Activated T-helper 1 cell treated with anti-CD3 and anti-CD28 coated beads, Interleukin-12 subunit alpha, Interleukin-12 subunit beta, Interleukin-2, Interleukin-4 antibody, amounts not matched to agents 30 ng/mL and 10 ng/mL and 1 ng/mL, durations not matched to agents 14 hours and 24 hours and 36 hours (primary cell): ENCODE measurements at regions not wholly inside any gene's neighbourhood (a gene's known extent, or its start where the extent isn't known, plus 50 kb on each side); places are given as distances from the start of the nearest gene placed in this dataset.
"Not testable (repeated sequence)": the region's sequence is repeated elsewhere in the genome, so short reads cannot be mapped to it uniquely, and the experiment has no call there.

Experiments used
- DNase-seq: peaks from one replicate; pipeline ENCODE4 v3.0.0; 2021; ENCODE audit warnings: low spot score
- H3K27ac Mint-ChIP-seq: one replicate; pipeline ENCODE4 v1.8.0; 2021; ENCODE audit warnings: mild to moderate bottlenecking, mixed read lengths
- H3K27me3 Mint-ChIP-seq: one replicate; pipeline ENCODE4 v1.8.0; 2022; ENCODE audit warnings: mild to moderate bottlenecking, moderate library complexity, mixed read lengths; ENCODE audit not compliant: insufficient read depth
- H3K36me3 Mint-ChIP-seq: one replicate; pipeline ENCODE4 v1.8.0; 2021; ENCODE audit warnings: low read depth, mixed read lengths
- H3K4me1 Mint-ChIP-seq: one replicate; pipeline ENCODE4 v1.8.0; 2021; ENCODE audit warnings: low read depth, mixed read lengths
- H3K4me3 Mint-ChIP-seq: one replicate; pipeline ENCODE4 v1.8.0; 2021; ENCODE audit warnings: mild to moderate bottlenecking, moderate library complexity, mixed read lengths
- H3K9me3 Mint-ChIP-seq: one replicate; pipeline ENCODE4 v1.8.0; 2021; ENCODE audit warnings: mixed read lengths
- intact Hi-C: fragments of 100-400 bp; cut with micrococcal nuclease; formaldehyde crosslinking; loops from one replicate; pipeline ENCODE4 v1.15.1; 2024

DNA sequence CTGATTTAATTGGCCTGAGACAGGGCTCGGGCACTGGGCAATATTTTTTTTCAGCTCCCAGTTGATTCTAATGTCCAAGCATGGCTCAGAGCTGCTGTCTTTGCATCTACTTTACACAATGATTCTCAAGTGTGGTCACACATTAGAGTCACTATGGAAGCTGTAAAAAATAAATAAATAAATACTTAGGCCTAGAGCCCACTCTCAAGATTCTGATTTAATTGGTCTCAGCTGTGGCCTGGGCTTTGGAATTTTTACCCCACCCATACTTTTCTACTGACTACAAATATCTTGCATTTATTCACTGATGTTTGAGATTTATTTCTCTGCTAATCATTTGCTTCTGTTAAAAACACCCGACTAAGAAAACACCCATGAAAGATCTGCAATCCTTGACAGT, 145.7 kb upstream of the SRD5A2 start:
- Mint-ChIP-seq H3K36me3 (no peaks in the 10 kb centered on the region), H3K9me3 (no peaks in the 10 kb centered on the region), H3K27ac (no peak overlapping the region), H3K4me1 (no peaks in the 10 kb centered on the region), H3K4me3 (no peak overlapping the region), H3K27me3 (no peaks in the 10 kb centered on the region)
- no peak for DNase-seq
- intact Hi-C loops: no loop called here

DNA sequence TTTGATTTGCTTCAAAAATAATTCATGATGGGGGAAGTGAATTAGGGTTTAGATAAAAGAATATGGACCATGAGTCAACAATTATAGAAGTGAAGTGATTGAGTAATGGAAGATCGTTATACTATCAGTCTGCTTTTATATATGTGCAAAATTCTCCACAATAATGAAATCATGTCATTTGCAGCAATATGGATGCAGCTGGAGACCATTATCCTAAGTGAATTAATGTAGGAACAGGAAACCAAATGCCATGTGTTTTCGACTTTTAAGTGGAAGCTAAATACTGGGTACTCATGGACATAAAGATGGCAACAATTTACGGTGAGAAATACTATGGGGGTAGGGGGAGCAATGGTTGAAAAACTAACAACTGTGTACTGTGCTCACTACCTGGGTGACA, 144.7 kb upstream of the SRD5A2 start:
- intact Hi-C loops: no loop called here

GRCh38 chr2:31711737-31712136, 131.0 kb upstream of the SRD5A2 start:
- no peaks in the 10 kb centered on the region for H3K4me1 Mint-ChIP-seq
- no peaks in the 10 kb centered on the region for H3K36me3 Mint-ChIP-seq
- peaks cover 4% of the 10 kb centered on the region for H3K27me3 Mint-ChIP-seq
- no peak overlapping the region for H3K27ac Mint-ChIP-seq
- DNase-seq: no peak
- intact Hi-C loops: no loop called here
- H3K9me3 Mint-ChIP-seq: no peaks in the 10 kb centered on the region
- no peak overlapping the region for H3K4me3 Mint-ChIP-seq

More for the DNA sequence above, 144.7 kb upstream of the SRD5A2 start:
- Mint-ChIP-seq H3K27ac (no peak overlapping the region), H3K9me3 (no peaks in the 10 kb centered on the region), H3K4me3 (no peak overlapping the region), H3K27me3 (no peaks in the 10 kb centered on the region), H3K4me1 (no peaks in the 10 kb centered on the region), H3K36me3 (no peaks in the 10 kb centered on the region)
- no peak for DNase-seq

DNA sequence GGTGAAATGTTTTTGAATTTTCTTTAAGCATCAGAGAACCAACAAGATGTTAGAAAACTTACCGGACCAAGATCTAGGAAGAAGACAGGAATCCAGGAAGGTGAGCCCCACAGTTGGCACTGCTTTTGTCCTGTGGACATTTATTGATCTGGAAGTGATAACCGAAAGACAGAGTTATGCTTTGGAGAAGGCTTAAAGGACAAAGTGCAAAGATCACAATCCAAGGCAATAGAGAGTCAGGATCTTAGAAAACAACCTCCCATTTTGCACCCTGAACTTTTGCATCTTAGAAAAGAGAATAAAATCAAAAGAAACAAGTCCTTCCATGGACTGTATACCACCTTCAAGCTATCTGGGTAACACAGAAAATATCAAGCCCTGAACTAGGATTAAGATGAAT, 129.4 kb upstream of the SRD5A2 start:
- no peak overlapping the region for H3K27ac Mint-ChIP-seq
- no peaks in the 10 kb centered on the region for H3K4me1 Mint-ChIP-seq
- no peaks in the 10 kb centered on the region for H3K36me3 Mint-ChIP-seq
- DNase-seq: no peak
- no peak overlapping the region for H3K4me3 Mint-ChIP-seq
- intact Hi-C loops: no loop called here
- H3K27me3 Mint-ChIP-seq: peaks cover 2% of the 10 kb centered on the region
- H3K9me3 Mint-ChIP-seq: no peaks in the 10 kb centered on the region

DNA sequence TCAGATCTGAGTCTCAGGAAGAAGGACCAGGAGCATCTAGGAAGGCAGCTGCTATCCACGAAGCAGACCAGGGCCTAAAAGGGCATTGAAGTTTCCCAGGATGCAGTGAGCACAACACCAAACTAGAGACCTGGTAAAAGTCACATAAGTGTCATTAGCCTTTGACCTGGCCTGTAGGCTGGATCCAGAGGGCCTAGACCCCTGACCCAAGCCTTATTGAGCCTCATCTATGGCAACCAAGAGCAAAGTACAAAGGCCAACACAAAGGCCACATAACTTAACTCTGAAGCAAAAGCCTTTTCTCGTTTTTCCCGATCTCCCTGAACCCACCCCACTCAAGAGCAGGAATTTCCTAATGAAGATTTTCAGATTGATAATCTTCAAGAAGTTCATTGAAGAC, 127.3 kb upstream of the SRD5A2 start:
- Mint-ChIP-seq H3K36me3 (no peaks in the 10 kb centered on the region), H3K9me3 (no peaks in the 10 kb centered on the region), H3K4me3 (no peak overlapping the region), H3K4me1 (no peaks in the 10 kb centered on the region), H3K27me3 (peaks cover 2% of the 10 kb centered on the region), H3K27ac (no peak overlapping the region)
- intact Hi-C loops: no loop called here
- no peak for DNase-seq

- H3K27ac Mint-ChIP-seq: no peak overlapping the region
- H3K36me3 Mint-ChIP-seq: no peaks in the 10 kb centered on the region
- no peaks in the 10 kb centered on the region for H3K4me1 Mint-ChIP-seq
- no peak overlapping the region for H3K4me3 Mint-ChIP-seq
- intact Hi-C loops: no loop called here
- DNase-seq: no peak
- peaks cover 10% of the 10 kb centered on the region for H3K9me3 Mint-ChIP-seq
- H3K27me3 Mint-ChIP-seq: peaks cover 2% of the 10 kb centered on the region
Measured at GRCh38 chr2:31704561-31705212, 123.9 kb upstream of the SRD5A2 start.

DNA sequence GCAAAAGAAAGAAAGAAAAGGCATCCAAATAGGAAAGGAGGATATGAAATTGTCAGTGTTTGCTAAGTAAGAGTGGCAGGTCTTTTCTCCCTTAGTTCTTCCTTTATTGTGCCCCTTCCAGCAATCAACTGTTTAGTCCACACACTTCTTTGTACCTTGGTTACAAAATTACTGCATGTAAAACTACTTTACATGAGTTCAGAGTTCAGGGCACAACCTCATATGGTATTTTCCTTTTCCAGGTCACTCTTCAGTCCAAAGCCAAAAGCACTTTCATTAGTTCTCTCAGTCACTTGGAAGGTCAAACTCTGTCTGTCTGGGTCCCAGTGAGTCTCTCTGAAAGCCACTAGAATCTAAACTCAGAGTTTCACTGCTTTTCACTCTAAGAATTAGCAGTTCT, 122.5 kb upstream of the SRD5A2 start:
- Mint-ChIP-seq H3K36me3 (no peaks in the 10 kb centered on the region), H3K27ac (no peak overlapping the region), H3K27me3 (peaks cover 2% of the 10 kb centered on the region), H3K9me3 (peaks cover 16% of the 10 kb centered on the region), H3K4me1 (no peaks in the 10 kb centered on the region), H3K4me3 (no peak overlapping the region)
- intact Hi-C loops: no loop called here
- DNase-seq: no peak

DNA sequence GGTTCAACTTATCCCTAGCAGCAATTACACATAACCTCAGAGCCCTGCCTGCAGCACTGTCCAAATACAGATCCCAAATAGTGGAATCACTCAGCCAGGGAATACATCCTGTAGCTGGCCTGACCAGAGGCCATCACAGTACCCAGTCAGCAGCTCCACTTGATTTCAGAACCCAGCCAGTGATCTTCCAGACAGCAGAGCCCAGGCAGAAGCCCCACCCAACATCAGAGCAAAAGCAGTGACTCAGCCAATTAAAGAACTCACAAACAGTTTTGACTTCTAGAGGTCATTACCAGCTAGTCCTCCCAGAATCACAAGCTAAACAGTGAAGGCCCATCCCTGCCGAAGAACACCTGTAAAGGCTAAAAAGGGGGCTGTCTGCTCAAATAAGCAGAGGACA, 118.0 kb upstream of the SRD5A2 start:
- H3K4me1 Mint-ChIP-seq: no peaks in the 10 kb centered on the region
- intact Hi-C loops: no loop called here
- no peak for DNase-seq
- no peak overlapping the region for H3K27ac Mint-ChIP-seq
- H3K27me3 Mint-ChIP-seq: no peaks in the 10 kb centered on the region
- H3K9me3 Mint-ChIP-seq: peaks cover 42% of the 10 kb centered on the region
- no peaks in the 10 kb centered on the region for H3K36me3 Mint-ChIP-seq
- no peak overlapping the region for H3K4me3 Mint-ChIP-seq

DNA sequence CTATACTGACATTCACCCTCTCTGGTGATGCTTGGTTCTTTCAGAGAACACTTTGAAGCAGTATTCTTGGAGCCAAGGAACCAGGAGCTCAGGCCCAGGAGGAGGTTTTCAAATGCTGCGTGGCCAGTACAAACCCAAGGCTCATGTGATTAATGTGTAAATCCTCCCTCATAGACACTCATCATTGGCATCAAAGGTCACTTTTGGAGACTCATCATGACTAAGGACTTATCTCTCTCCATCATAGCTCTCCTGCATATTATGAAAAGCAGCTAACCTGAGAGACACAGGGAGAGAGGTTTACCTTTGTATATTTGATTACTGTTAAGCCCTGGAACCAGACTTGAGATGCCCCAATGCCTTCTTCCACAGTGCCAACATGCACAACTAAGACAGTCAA, 115.3 kb upstream of the SRD5A2 start:
- Mint-ChIP-seq H3K4me3 (no peak overlapping the region), H3K36me3 (no peaks in the 10 kb centered on the region), H3K9me3 (peaks cover 58% of the 10 kb centered on the region), H3K27ac (no peak overlapping the region), H3K4me1 (no peaks in the 10 kb centered on the region), H3K27me3 (no peaks in the 10 kb centered on the region)
- no peak for DNase-seq
- intact Hi-C loops: no loop called here

GRCh38 chr2:31694444-31694843, 113.7 kb upstream of the SRD5A2 start:
- peaks cover 52% of the 10 kb centered on the region for H3K9me3 Mint-ChIP-seq
- no peak for DNase-seq
- H3K27me3 Mint-ChIP-seq: no peaks in the 10 kb centered on the region
- no peaks in the 10 kb centered on the region for H3K4me1 Mint-ChIP-seq
- no peaks in the 10 kb centered on the region for H3K36me3 Mint-ChIP-seq
- no peak overlapping the region for H3K4me3 Mint-ChIP-seq
- intact Hi-C loops: no loop called here
- no peak overlapping the region for H3K27ac Mint-ChIP-seq

- Mint-ChIP-seq H3K4me1 (no peaks in the 10 kb centered on the region), H3K27ac (no peak overlapping the region), H3K9me3 (peaks cover 53% of the 10 kb centered on the region), H3K36me3 (no peaks in the 10 kb centered on the region), H3K27me3 (no peaks in the 10 kb centered on the region), H3K4me3 (no peak overlapping the region)
- no peak for DNase-seq
- intact Hi-C loops: no loop called here
Measured at GRCh38 chr2:31693882-31694281, 113.1 kb upstream of the SRD5A2 start.

GRCh38 chr2:31688282-31688681, 107.5 kb upstream of the SRD5A2 start:
- Mint-ChIP-seq H3K36me3 (no peaks in the 10 kb centered on the region), H3K27ac (no peak overlapping the region), H3K4me1 (no peaks in the 10 kb centered on the region), H3K27me3 (no peaks in the 10 kb centered on the region), H3K4me3 (no peak overlapping the region), H3K9me3 (peaks cover 37% of the 10 kb centered on the region)
- intact Hi-C loops: no loop called here
- no peak for DNase-seq

DNA sequence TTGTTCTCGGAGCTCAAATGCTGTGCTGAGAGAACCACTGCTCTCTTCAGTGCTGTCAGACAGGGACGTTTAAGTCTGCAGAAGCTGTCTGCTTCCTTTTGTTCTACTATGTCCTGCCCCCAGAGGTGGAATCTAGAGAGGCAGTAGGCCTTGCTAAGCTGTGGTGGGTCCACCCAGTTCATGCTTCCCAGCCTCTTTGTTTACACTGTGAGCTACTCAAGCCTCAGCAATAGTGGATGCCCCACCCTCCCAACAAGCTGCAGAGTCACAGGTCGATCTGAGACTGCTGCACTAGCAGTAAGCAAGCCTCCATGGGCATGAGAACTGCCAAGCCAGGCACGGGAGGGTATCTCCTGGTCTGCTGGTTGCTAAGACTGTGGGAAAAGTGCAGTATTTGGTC, 102.8 kb upstream of the SRD5A2 start:
- H3K27me3 Mint-ChIP-seq, H3K4me3 Mint-ChIP-seq, H3K27ac Mint-ChIP-seq, intact Hi-C loops, DNase-seq, H3K4me1 Mint-ChIP-seq, H3K36me3 Mint-ChIP-seq: not testable (repeated sequence)
- H3K9me3 Mint-ChIP-seq: peaks cover 23% of the 10 kb centered on the region

- intact Hi-C loops: no loop called here
- H3K4me1 Mint-ChIP-seq: no peaks in the 10 kb centered on the region
Measured at GRCh38 chr2:31675485-31675901, 94.8 kb upstream of the SRD5A2 start.

More at GRCh38 chr2:31675485-31675901, 94.8 kb upstream of the SRD5A2 start:
- Mint-ChIP-seq H3K36me3 (no peaks in the 10 kb centered on the region), H3K4me3 (no peak overlapping the region), H3K27ac (no peak overlapping the region), H3K27me3 (peaks cover 2% of the 10 kb centered on the region), H3K9me3 (peaks cover 17% of the 10 kb centered on the region)
- no peak for DNase-seq
